A673 (cell line): ENCODE measurements at regions not wholly inside any gene's neighbourhood (a gene's known extent, or its start where the extent isn't known, plus 50 kb on each side); places are given as distances from the start of the nearest gene placed in this dataset.

ENCODE experiments used
- CTCF ChIP-seq: fragments of 300-800, 200-600 bp; sonication (generic); conservative IDR thresholded peaks from 2 replicates; pipeline ENCODE4 v1.5.1; 2017; ENCODE audit warnings: low read depth, mild to moderate bottlenecking, antibody characterized with exemption, low read length, moderate library complexity, mixed read lengths
- EZH2 ChIP-seq: fragments of 200-600 bp; sonication (generic); IDR thresholded peaks from 2 replicates; pipeline ENCODE4 v1.6.1; 2017; ENCODE audit warnings: borderline replicate concordance, low read depth, mild to moderate bottlenecking, mixed read lengths, antibody characterized with exemption, low read length; ENCODE audit not compliant: poor library complexity, severe bottlenecking

GRCh38 chr12:127425474-127425873 lies 841.5 kb upstream of the TMEM132C start:
- TF ChIP-seq EZH2, result no peak
- no peak for TF ChIP-seq CTCF
